Upper lobe of left lung (tissue), 6 donors: ENCODE measurements at regions not wholly inside any gene's neighbourhood (a gene's known extent, or its start where the extent isn't known, plus 50 kb on each side); places are given as distances from the start of the nearest gene placed in this dataset.
"Not testable (repeated sequence)": the region's sequence is repeated elsewhere in the genome, so short reads cannot be mapped to it uniquely, and the experiment has no call there.

Experiments
- ATAC-seq, 2 donors: fragments of 200-7000 bp; cut with Tn5 transposase; one replicate each; pipeline ENCODE4 v1.9.1; 2022; ENCODE audit warnings: mild to moderate bottlenecking in 2 of 2, moderate library complexity in 2 of 2; ENCODE audit not compliant: low FRiP score in 2 of 2
- DNase-seq, 2 donors: peaks; one replicate each; pipeline ENCODE4 v3.0.0-alpha.2; 2019 to 2020
- H3K27ac ChIP-seq, 4 donors: fragments of 200-600 bp; sonication (generic); one replicate each; pipeline ENCODE4 v1.5.1; 2016 to 2019
- H3K27me3 ChIP-seq, 4 donors: fragments of 200-600 bp; sonication (generic); one replicate each; pipeline ENCODE4 v1.5.1; 2017 to 2019
- H3K36me3 ChIP-seq, 4 donors: fragments of 200-600 bp; sonication (generic); one replicate each; pipeline ENCODE4 v1.5.1; 2016 to 2019
- H3K4me1 ChIP-seq, 4 donors: fragments of 200-600 bp; sonication (generic); one replicate each; pipeline ENCODE4 v1.5.1; 2018 to 2019
- H3K4me3 ChIP-seq, 4 donors: fragments of 200-600 bp; sonication (generic); one replicate each; pipeline ENCODE4 v1.5.1; 2017 to 2019; ENCODE audit warnings: mild to moderate bottlenecking in 2 of 4, moderate library complexity in 1 of 4
- H3K9me3 ChIP-seq, 4 donors: fragments of 200-600 bp; sonication (generic); one replicate each; pipeline ENCODE4 v1.5.1; 2018 to 2019
- CTCF ChIP-seq, 6 experiments: fragments of 450-650 bp in 4 of 6; fragments of 200-600 bp in 2 of 6; sonication (generic) in 2 of 6; IDR thresholded peaks; one replicate each; pipeline ENCODE4 v1.5.1; 2016 to 2019; ENCODE audit warnings: antibody characterized with exemption in 6 of 6
- EP300 ChIP-seq, 4 donors: sonication (generic); formaldehyde crosslinking; IDR thresholded peaks; one replicate each; pipeline ENCODE4 v1.5.1; 2017; ENCODE audit warnings: antibody characterized with exemption in 4 of 4, control low read depth in 2 of 4
- POLR2A ChIP-seq, 4 donors: fragments of 450-650 bp; IDR thresholded peaks; one replicate each; pipeline ENCODE4 v1.5.1; 2016 to 2017; ENCODE audit warnings: antibody characterized with exemption in 4 of 4, mild to moderate bottlenecking in 2 of 4
- POLR2AphosphoS5 ChIP-seq, 2 donors: sonication (generic); formaldehyde crosslinking; IDR thresholded peaks; one replicate each; pipeline ENCODE4 v1.5.1; 2017; ENCODE audit warnings: antibody characterized with exemption in 2 of 2
- WGBS, 2 donors: methylation state at CpG; one replicate each; pipeline ENCODE4 v1.1.5; 2017 to 2018; 5-methylcytosine and 5-hydroxymethylcytosine counted together
- donor health status: DM: no; HTN: no; CAD: no; lungs with moderate emphysema.
- donor health status: DM: no; HTN: yes; CAD: no; lungs with severe emphysema.

- no peaks in the 10 kb centered on the region for H3K36me3 ChIP-seq
- WGBS, 2 donors, result 92 to 93% methylated on average over 4 of the region's 4 CpGs
- no peak for TF ChIP-seq POLR2AphosphoS5 (IDR thresholded peaks at IDR 0.05)
- TF ChIP-seq CTCF (IDR thresholded peaks at IDR 0.05), result no peak
- TF ChIP-seq POLR2A (IDR thresholded peaks at IDR 0.05), result no peak
- no peak for TF ChIP-seq EP300 (IDR thresholded peaks at IDR 0.05)
- H3K27ac ChIP-seq, result no peak overlapping the region
- no peak overlapping the region for H3K4me3 ChIP-seq
- peaks cover 0 to 6% (median 0%) of the 10 kb centered on the region in 4 donors for H3K4me1 ChIP-seq
- ATAC-seq (no peak), DNase-seq (no peak)
- no peaks in the 10 kb centered on the region for H3K27me3 ChIP-seq
- H3K9me3 ChIP-seq, result no peaks in the 10 kb centered on the region
Observed at GRCh38 chr17:72462814-72463213, 342.0 kb downstream of the SOX9 start.

GRCh38 chr17:72463287-72464102 is 342.7 kb downstream of the SOX9 start:
- ATAC-seq, result peak in 1 of 2 donors; percentile 31
- H3K27me3 ChIP-seq, result no peaks in the 10 kb centered on the region
- TF ChIP-seq EP300 (IDR thresholded peaks at IDR 0.05) (no peak), POLR2A (IDR thresholded peaks at IDR 0.05) (no peak), CTCF (IDR thresholded peaks at IDR 0.05) (no peak), POLR2AphosphoS5 (IDR thresholded peaks at IDR 0.05) (no peak)
- H3K4me3 ChIP-seq, result peak overlapping the region in 1 of 4 donors; percentile 2
- 55 to 70% methylated on average over 10 of the region's 10 CpGs for WGBS, 2 donors
- H3K36me3 ChIP-seq, result no peaks in the 10 kb centered on the region
- no peaks in the 10 kb centered on the region for H3K9me3 ChIP-seq
- peaks cover 0 to 6% (median 0%) of the 10 kb centered on the region in 4 donors for H3K4me1 ChIP-seq
- H3K27ac ChIP-seq, result no peak overlapping the region
- no peak for DNase-seq

GRCh38 chr17:72464221-72464620 is 343.4 kb downstream of the SOX9 start:
- DNase-seq, ATAC-seq, H3K27me3 ChIP-seq, H3K4me1 ChIP-seq, H3K36me3 ChIP-seq, H3K9me3 ChIP-seq, H3K27ac ChIP-seq, H3K4me3 ChIP-seq: not testable (repeated sequence)
- WGBS, 2 donors, result 93 to 100% methylated on average over 5 of the region's 5 CpGs

GRCh38 chr17:72465191-72466024 is 344.6 kb downstream of the SOX9 start:
- H3K9me3 ChIP-seq, result no peaks in the 10 kb centered on the region
- H3K4me3 ChIP-seq, result no peak overlapping the region
- H3K27me3 ChIP-seq, result no peaks in the 10 kb centered on the region
- ATAC-seq (no peak), DNase-seq (no peak)
- TF ChIP-seq CTCF (IDR thresholded peaks at IDR 0.05), result no peak
- TF ChIP-seq EP300 (IDR thresholded peaks at IDR 0.05), result no peak
- 58 to 70% methylated on average over 18 of the region's 18 CpGs for WGBS, 2 donors
- H3K36me3 ChIP-seq, result no peaks in the 10 kb centered on the region
- H3K27ac ChIP-seq, result no peak overlapping the region
- H3K4me1 ChIP-seq, result peaks cover 0 to 6% (median 0%) of the 10 kb centered on the region in 4 donors

- H3K9me3 ChIP-seq, result no peaks in the 10 kb centered on the region
- peak in 1 of 2 donors; percentile 41 for DNase-seq
- no peak overlapping the region for H3K27ac ChIP-seq
- H3K36me3 ChIP-seq, result no peaks in the 10 kb centered on the region
- H3K27me3 ChIP-seq, result no peaks in the 10 kb centered on the region
- peaks cover 0 to 6% (median 0%) of the 10 kb centered on the region in 4 donors for H3K4me1 ChIP-seq
- H3K4me3 ChIP-seq, result no peak overlapping the region
- ATAC-seq, result peak; percentile 35 to 74
- TF ChIP-seq POLR2A (IDR thresholded peaks at IDR 0.05), result no peak
- TF ChIP-seq CTCF (IDR thresholded peaks at IDR 0.05), result no peak
- TF ChIP-seq EP300 (IDR thresholded peaks at IDR 0.05), result no peak
- no peak for TF ChIP-seq POLR2AphosphoS5 (IDR thresholded peaks at IDR 0.05)
Observed at GRCh38 chr17:72466199-72466598, 345.4 kb downstream of the SOX9 start.
